Stimulated activated CD8-positive, alpha-beta memory T cell treated with anti-CD3 and anti-CD28 coated beads, Interleukin-12 subunit alpha, Interleukin-12 subunit beta, amount 100 ng/mL, for 24 hours (primary cell): ENCODE measurements at regions not wholly inside any gene's neighbourhood (a gene's known extent, or its start where the extent isn't known, plus 50 kb on each side); places are given as distances from the start of the nearest gene placed in this dataset.

Source experiments
- DNase-seq: peaks from one replicate; pipeline ENCODE4 v3.0.0-alpha.2; 2020; ENCODE audit errors: extremely low read depth

GRCh38 chr2:16257322-16258028, 317.1 kb downstream of the MYCN start:
- no peak for DNase-seq

- DNase-seq = no peak
Observed at GRCh38 chr2:16256601-16257321, 316.4 kb downstream of the MYCN start.

- DNase-seq = no peak
Observed at GRCh38 chr2:16255120-16255519, 314.8 kb downstream of the MYCN start.

GRCh38 chr2:16254356-16254965, 314.1 kb downstream of the MYCN start:
- no peak for DNase-seq

- no peak for DNase-seq
Observed at GRCh38 chr2:16253291-16253690, 312.9 kb downstream of the MYCN start.

DNA sequence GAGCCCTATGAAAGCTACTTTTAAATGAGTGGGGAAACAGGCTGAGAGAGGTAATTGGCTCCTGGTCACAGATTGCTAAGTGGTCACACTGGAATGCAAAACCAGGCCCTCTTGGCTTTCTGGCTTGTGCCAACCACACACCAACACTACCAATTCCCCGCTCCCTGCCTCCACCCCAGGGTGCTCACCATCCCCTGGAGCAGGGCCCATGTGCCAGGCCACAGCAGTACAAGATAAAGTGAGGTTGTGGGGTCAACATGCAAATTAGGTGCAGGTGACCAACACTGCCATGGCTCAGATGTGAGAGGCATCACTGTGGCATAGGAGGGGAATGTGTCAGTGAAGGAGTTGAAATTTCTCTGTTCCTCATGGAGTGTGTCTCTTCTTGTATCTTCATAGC, 312.5 kb downstream of the MYCN start:
- no peak for DNase-seq

- DNase-seq = no peak
Observed at GRCh38 chr2:16252251-16252650, 311.9 kb downstream of the MYCN start.

DNA sequence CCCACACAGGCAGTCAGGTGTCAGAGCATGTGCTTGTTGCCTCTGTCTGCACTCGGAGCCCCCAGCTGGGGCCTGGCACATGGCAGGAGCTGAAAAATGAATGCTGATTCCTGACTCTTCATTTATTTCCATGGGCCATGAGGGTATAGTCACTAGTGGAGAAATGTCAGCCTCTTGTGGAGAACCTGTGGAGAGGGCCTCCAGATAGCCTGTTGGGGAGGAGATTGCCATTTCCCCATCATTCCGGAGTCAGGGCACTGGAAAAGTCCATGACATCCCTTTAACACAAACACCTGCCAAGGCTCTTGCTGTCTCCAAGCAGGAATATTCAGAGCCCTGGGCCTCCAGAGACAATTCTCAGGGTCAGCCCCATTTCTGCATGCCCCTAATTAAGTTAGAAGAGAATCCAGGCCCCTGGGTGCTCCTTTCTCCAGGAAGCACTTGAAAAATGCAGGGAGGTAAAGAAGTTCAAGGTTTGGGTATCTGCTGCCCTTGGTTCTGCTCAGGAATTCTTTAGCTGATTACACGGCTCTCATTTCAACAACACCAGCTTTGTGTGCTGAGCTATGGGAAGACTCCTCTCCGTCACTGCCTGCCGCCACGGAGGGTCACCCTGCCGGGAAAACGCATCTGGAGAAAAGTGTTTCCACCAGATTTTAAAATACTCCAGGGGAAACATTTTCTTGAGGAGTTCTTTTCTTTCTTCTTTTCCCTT, 311.3 kb downstream of the MYCN start:
- no peak for DNase-seq

- DNase-seq = no peak
Observed at GRCh38 chr2:16250886-16251285, 310.5 kb downstream of the MYCN start.

GRCh38 chr2:16250466-16250865, 310.1 kb downstream of the MYCN start:
- no peak for DNase-seq

DNA sequence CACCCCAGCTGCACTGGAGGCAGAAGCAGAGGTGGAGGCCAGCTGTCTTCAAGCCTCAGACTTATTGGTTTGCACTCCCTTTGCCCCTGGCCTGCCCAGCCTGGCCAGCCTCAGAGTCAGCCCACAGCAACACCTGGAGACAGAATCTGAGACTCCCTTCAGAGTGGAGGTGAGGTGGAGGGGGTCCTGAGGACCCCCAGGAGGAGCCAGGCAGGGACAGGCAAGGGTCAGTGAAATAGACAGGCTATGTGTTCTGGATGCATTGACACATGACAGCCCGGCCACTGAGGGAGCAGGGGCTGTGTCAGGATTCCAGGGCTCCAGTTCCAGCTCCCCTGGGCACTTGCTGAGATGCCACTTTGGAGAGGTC, 309.7 kb downstream of the MYCN start:
- DNase-seq = no peak

DNA sequence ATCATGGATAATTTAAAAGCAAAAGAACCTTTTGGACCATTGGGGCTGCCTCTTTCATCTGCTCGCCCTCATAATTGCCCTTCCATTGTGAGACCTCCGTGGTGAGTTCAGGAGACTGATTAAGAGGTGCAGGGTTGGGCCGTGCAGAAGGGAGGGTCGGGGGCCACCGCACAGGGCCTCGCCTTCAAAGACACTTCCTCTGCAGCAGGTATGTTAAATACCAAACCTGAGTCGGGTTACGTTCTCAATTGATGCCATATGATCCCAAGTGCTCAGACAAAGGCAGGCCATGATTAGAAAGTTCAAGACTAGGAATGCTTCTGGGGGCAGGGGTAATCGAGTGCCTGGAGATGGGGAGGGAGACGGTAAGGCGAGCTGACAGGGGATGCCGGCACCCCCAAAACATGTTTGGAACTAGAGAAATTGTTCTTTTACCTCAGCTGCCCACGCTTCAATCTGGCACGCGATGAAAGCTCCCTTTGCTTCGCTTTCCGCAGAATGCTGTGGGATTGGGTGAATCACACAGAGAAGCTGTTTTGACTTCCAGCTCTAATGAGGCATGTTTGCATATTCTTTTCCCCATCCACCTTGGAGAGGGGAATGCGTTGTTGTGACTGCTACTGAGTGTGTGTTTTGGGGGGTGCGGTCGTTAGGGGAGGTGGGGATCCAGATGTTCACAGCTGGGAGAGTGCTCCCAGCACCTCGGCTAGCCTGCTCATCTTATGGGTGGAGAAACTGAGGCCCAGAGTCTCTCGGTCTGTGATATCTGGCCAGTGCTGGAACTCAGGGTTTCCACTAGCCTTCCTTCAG, 309.1 kb downstream of the MYCN start:
- no peak for DNase-seq

- no peak for DNase-seq
Observed at GRCh38 chr2:16248571-16249105, 308.3 kb downstream of the MYCN start.

GRCh38 chr2:16247326-16248122, 307.2 kb downstream of the MYCN start:
- no peak for DNase-seq

- DNase-seq = no peak
Observed at GRCh38 chr2:16246911-16247310, 306.6 kb downstream of the MYCN start.

DNA sequence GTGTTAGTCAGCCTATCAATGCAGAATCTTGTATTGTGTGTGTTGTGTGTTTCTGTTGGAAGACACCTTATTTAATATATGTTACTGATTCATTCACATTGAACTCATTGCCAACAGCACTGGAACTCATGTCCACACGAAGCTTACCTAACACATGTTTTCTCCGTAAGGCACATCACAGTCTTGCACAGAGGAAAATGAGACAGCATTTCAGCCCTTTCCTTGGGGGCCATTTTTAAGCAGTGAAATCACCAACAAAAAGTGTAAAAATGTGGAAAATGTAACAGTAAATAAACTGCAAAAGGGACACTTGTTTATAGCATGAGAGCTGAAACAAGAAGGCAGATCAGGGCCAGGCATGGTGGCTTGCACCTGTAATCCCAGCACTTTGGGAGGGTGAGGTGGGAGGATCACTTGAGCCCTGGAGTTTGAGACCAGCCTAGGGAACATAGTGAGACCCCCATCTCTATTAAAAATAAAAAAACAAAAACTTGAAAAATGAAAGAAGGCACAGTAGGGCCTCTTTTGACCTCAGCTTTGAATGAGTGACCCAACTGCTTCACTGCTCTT, 306.0 kb downstream of the MYCN start:
- no peak for DNase-seq

GRCh38 chr2:16245481-16246054, 305.2 kb downstream of the MYCN start:
- no peak for DNase-seq

DNA sequence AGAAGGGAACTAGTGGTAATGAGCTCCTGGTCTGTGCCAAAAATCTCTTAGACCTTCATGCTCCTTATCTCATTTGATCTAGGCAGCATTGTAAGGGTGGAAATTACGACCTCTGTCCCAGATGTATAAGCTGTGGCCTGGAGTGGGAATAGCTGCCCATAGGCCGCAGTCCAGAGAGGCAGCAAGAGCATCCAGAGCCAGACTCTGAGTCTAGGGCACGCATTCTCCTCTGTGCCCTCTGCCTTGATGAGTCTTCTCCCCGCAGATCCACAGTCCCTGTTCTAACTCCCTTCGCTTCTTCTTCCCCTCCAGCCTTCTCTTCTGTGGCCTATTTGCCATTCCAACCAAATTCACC, 304.6 kb downstream of the MYCN start:
- no peak for DNase-seq

GRCh38 chr2:16244153-16244965, 304.0 kb downstream of the MYCN start:
- DNase-seq = no peak
